Stimulated activated CD4-positive, alpha-beta T cell treated with anti-CD3 and anti-CD28 coated beads, Interleukin-2, amount 100 ng/mL, for 48 hours (primary cell): ENCODE measurements at regions not wholly inside any gene's neighbourhood (a gene's known extent, or its start where the extent isn't known, plus 50 kb on each side); places are given as distances from the start of the nearest gene placed in this dataset.

Experiments used
- DNase-seq, 2 donors: peaks; one replicate each; pipeline ENCODE4 v3.0.0-alpha.2; 2020

DNA sequence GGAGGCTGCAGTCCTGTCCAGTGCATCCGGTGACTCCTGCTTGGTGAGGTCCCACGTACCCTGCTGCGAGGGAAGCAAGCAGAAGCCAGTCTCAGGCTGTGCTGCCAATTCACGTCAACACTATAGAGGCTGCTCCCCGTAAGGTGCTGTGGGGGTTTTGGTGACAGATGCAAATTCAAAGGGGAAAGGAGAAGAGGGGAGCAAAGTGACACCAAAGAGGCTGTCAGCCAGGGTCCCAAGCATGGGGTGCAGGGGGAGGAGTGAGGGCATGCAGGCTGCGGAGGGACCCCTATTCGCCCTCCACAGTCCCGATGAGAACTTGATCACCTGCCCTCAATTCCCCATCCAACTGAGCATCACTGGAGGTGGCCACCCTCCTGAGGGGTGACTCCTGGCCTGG lies 179.4 kb upstream of the HS6ST1 start:
- DNase-seq = no peak

GRCh38 chr2:128498589-128498988 lies 179.9 kb upstream of the HS6ST1 start:
- no peak for DNase-seq

GRCh38 chr2:128499367-128500137 lies 180.9 kb upstream of the HS6ST1 start:
- no peak for DNase-seq

GRCh38 chr2:128500138-128500800 lies 181.6 kb upstream of the HS6ST1 start:
- no peak for DNase-seq

- no peak for DNase-seq
Measured at GRCh38 chr2:128501006-128501690, 182.5 kb upstream of the HS6ST1 start.

- no peak for DNase-seq
Measured at GRCh38 chr2:128501700-128502099, 183.0 kb upstream of the HS6ST1 start.

DNA sequence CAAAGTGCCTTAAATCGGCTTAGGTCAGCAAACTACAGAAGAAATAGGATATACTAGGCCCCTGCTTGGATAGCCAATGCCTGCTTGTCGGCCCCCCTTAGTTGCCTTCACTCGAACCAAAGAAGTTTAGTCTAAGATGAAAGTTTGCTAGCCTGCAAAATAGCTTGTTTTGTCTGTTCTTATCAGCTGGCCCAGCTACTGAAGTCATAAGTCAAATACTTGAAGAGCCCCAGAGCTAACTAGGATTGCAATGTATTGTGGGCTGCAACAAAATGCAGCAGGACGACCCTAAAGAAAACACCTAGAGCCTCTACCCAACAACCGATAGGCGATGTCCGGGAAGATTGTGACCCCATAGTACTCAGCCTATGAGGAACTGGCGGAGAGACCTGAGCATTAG lies 183.5 kb upstream of the HS6ST1 start:
- no peak for DNase-seq

- no peak for DNase-seq
Measured at GRCh38 chr2:128502638-128503246, 184.1 kb upstream of the HS6ST1 start.

- no peak for DNase-seq
Measured at GRCh38 chr2:128503399-128504245, 185.0 kb upstream of the HS6ST1 start.

- no peak for DNase-seq
Measured at GRCh38 chr2:128504246-128505149, 185.8 kb upstream of the HS6ST1 start.

DNA sequence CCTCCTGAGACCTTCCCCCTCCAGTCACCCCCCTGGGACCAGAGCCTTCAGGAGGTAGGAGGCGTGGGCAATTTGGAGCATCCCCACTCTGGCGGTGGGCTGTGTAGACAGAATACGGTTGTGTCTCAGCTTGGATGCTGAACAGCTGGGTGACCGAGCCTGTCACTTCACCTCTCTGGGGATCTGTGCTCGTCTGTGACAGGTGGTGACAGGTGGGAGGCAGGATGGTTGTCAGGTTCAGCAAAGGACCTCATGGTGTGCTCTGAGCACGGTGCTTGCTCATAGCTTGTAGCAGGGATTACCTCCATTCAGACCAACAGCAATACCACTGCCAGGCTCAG lies 186.5 kb upstream of the HS6ST1 start:
- no peak for DNase-seq

- no peak for DNase-seq
Measured at GRCh38 chr2:128505575-128506526, 187.2 kb upstream of the HS6ST1 start.

- DNase-seq = no peak
Measured at GRCh38 chr2:128506534-128506933, 187.9 kb upstream of the HS6ST1 start.

DNA sequence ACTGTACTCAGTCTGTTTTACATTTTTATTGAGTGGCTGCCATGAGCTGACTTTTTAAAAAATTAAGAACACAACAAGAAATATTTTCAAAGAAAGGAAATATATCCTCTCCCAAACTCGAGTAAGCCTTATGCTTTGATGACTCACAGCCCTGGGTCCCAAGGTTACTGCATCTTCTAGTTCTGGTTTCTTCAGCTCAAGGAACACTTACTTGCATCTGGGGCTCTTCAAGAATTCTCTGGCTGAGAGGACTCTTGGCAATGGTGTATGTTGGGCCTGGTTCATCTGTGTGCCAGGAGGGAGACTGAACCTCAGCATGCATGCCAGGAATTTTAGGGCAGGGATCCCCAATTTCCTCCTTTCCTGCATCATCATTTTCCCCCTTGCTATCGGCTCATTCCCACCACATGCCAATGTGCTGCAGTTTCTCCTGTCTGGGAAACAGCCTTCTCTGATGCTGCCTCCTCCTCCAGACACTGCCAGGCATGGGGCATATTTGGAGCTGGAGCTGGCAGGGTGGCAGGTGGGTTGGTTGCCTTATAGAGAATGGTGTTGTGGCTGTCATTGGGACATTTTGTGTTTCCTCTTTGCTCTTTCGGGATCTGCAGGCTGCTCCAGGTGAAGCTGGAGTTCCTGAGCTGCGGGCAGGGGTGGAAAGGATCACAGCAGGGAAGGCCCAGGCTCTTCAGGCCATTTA lies 192.2 kb upstream of the HS6ST1 start:
- no peak for DNase-seq

- DNase-seq = no peak
Measured at GRCh38 chr2:128511731-128512378, 193.2 kb upstream of the HS6ST1 start.

DNA sequence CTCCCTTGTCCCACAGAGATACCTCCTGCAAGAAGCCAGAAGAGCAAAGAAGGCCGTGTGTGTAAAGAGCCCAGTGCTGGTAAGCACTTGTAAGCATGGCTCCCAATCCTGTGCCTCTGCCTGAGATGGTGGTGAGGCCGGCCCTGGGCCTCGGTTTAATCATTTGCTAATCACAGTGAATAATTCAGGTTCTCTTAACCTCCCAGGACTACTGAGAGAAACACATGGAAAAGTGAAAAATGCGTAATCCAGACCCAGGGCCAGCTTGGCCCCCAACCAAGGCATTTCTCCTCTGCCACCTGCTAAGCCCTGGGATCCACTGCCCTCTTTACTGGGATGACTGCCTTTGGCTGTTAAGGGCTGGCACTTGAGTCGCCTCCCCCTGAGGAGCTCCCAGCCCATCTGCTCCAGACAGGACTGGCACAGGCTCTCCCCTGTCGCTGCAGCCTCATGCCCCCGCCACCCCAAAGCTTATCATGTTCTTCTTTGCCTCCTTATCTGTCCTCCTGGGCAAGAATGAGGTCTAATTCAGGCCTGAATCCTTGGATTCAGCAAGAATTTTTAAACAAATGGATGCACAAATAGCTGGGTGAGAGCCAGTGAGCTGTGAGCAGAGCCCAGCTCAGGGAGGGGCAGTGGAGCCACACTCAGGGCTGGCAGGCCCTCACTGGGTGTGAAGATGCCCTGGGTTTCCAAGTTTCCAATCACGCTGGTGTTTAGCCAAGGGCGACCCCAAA lies 193.9 kb upstream of the HS6ST1 start:
- no peak for DNase-seq

DNA sequence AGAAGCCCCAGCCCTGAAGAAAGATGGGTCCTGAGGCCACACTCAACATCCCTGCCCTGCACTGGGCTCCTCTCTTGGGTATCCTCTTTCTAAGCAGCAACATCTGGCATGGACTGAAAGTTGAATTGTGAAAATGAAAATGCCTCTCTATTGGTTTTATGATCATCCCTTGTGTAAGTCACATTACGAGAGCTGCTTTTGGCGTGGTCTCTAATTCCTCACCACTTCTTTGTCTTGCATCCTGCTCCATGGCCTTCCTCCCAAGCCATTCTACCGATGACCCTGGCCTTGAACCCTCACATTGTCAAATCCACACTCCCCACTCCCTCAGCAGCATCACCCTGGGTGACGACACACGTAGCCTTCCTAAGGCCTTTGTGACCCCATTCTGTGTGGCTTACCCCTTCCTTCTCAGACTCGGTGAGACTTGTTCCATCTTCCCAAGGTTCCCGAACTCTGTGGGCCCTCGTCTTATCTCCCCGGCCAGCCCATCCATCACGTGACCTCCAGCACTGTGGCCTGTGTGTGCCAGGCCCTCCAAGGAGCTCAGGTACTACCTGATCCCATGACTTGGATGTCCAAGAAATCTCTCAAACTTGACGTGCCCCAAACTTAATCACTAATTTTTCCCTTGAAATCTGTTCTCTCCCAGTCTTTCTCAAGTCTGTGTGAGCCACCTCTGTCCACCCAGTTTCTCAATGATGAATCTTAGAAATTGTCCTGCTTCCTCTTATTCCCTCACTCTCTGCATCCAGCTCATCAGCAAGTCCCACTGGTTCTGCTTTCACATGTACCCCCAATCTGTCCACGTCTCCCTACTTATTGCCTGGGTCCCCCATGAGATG lies 194.7 kb upstream of the HS6ST1 start:
- no peak for DNase-seq

GRCh38 chr2:128513961-128514283 lies 195.3 kb upstream of the HS6ST1 start:
- DNase-seq = no peak
